Neural cell (in vitro differentiated cells): ENCODE measurements at regions not wholly inside any gene's neighbourhood (a gene's known extent, or its start where the extent isn't known, plus 50 kb on each side); places are given as distances from the start of the nearest gene placed in this dataset.
A peak's percentile ranks its signal among the peaks of the same experiment; 100 is the strongest.

Experiments used
- H2AFZ ChIP-seq: fragments of 200-600, 300-800 bp; sonication (generic), shearing (Covaris generic); 2 replicates; pipeline ENCODE4 v1.6.0; 2014; ENCODE audit warnings: low read depth, mild to moderate bottlenecking, antibody characterized with exemption, low read length, moderate library complexity
- H3F3A ChIP-seq: fragments of 200-600 bp; shearing (Covaris generic); 2 replicates; pipeline ENCODE4 v1.6.1; 2016; ENCODE audit warnings: mild to moderate bottlenecking, moderate library complexity, mixed read lengths, antibody characterized with exemption, low read length; ENCODE audit not compliant: insufficient read depth, poor library complexity, severe bottlenecking
- H3K27ac ChIP-seq: fragments of 200-600, 300-800 bp; sonication (generic), shearing (Covaris generic); 2 replicates; pipeline ENCODE4 v1.5.1; 2014; ENCODE audit warnings: mild to moderate bottlenecking, low read length, moderate library complexity
- H3K27me3 ChIP-seq: fragments of 300-800, 200-600 bp; sonication (generic), shearing (Covaris generic); 2 replicates; pipeline ENCODE4 v1.6.0; 2014; ENCODE audit warnings: mild to moderate bottlenecking, low read depth, low read length, moderate library complexity; ENCODE audit not compliant: insufficient read depth
- H3K36me3 ChIP-seq: fragments of 300-800, 200-600 bp; sonication (generic), shearing (Covaris generic); 2 replicates; pipeline ENCODE4 v1.5.1; 2014; ENCODE audit warnings: mild to moderate bottlenecking, antibody characterized with exemption, low read length, moderate library complexity; ENCODE audit not compliant: insufficient read depth
- H3K4me2 ChIP-seq: fragments of 300-800, 200-600 bp; sonication (generic), shearing (Covaris generic); 2 replicates; pipeline ENCODE4 v1.6.0; 2014; ENCODE audit warnings: mild to moderate bottlenecking, low read length
- H3K4me3 ChIP-seq: fragments of 300-800, 200-600 bp; sonication (generic), shearing (Covaris generic); 2 replicates; pipeline ENCODE4 v1.5.1; 2014; ENCODE audit warnings: mild to moderate bottlenecking, low read length, moderate library complexity
- H3K79me2 ChIP-seq: fragments of 200-600 bp; shearing (Covaris generic); replicated peaks from 2 replicates; pipeline ENCODE4 v1.6.0; 2014; ENCODE audit warnings: mild to moderate bottlenecking, low read length, moderate library complexity; ENCODE audit not compliant: insufficient read depth
- H3K9ac ChIP-seq: fragments of 300-800, 200-600 bp; sonication (generic), shearing (Covaris generic); 2 replicates; pipeline ENCODE4 v1.6.1; 2016; ENCODE audit warnings: mild to moderate bottlenecking, low read length, mixed read lengths
- H3K9me2 ChIP-seq: fragments of 200-600 bp; shearing (Covaris generic); 2 replicates; pipeline ENCODE4 v1.6.1; 2016; ENCODE audit warnings: mild to moderate bottlenecking, low read length, mixed read lengths; ENCODE audit not compliant: insufficient read depth
- H3K9me3 ChIP-seq: fragments of 200-600, 300-800 bp; sonication (generic), shearing (Covaris generic); 2 replicates; pipeline ENCODE4 v1.6.1; 2016; ENCODE audit warnings: mild to moderate bottlenecking, mixed run types, low read length, moderate library complexity, mixed read lengths
- H4K20me1 ChIP-seq: fragments of 200-600 bp; shearing (Covaris generic); 2 replicates; pipeline ENCODE4 v1.6.1; 2016; ENCODE audit warnings: mild to moderate bottlenecking, mixed run types; ENCODE audit not compliant: insufficient read depth
- CTCF ChIP-seq: fragments of 450-650 bp; IDR thresholded peaks from 2 replicates; pipeline ENCODE4 v1.5.1; 2014; ENCODE audit warnings: antibody characterized with exemption, mild to moderate bottlenecking, moderate library complexity; ENCODE audit not compliant: poor library complexity, severe bottlenecking
- EP300 ChIP-seq: fragments of 450-650 bp; conservative IDR thresholded peaks from 2 replicates; pipeline ENCODE4 v1.6.1; 2014; ENCODE audit warnings: antibody characterized with exemption, mild to moderate bottlenecking, moderate library complexity; ENCODE audit not compliant: poor library complexity, severe bottlenecking
- EZH2 ChIP-seq: fragments of 200-600, 300-800 bp; shearing (Covaris generic), sonication (generic); IDR thresholded peaks from 2 replicates; pipeline ENCODE4 v1.6.1; 2014; ENCODE audit warnings: antibody characterized with exemption, low read length, borderline replicate concordance, mild to moderate bottlenecking; ENCODE audit not compliant: insufficient read depth, poor library complexity, severe bottlenecking
- MXI1 ChIP-seq: fragments of 450-650 bp; conservative IDR thresholded peaks from 2 replicates; pipeline ENCODE4 v1.6.1; 2014; ENCODE audit warnings: antibody characterized with exemption, mild to moderate bottlenecking; ENCODE audit not compliant: poor library complexity, severe bottlenecking
- POLR2AphosphoS5 ChIP-seq: IDR thresholded peaks from 2 replicates; pipeline ENCODE4 v1.6.1; 2012
- RAD21 ChIP-seq: fragments of 450-650 bp; conservative IDR thresholded peaks from 2 replicates; pipeline ENCODE4 v1.6.1; 2014; ENCODE audit warnings: antibody characterized with exemption, mild to moderate bottlenecking, moderate library complexity
- REST ChIP-seq: IDR thresholded peaks from 2 replicates; pipeline ENCODE4 v1.6.1; 2012; ENCODE audit warnings: borderline replicate concordance
- SMC3 ChIP-seq: fragments of 450-650 bp; conservative IDR thresholded peaks from 2 replicates; pipeline ENCODE4 v1.6.1; 2014; ENCODE audit warnings: antibody characterized with exemption, mild to moderate bottlenecking, moderate library complexity; ENCODE audit not compliant: poor library complexity
- TAF1 ChIP-seq: IDR thresholded peaks from 2 replicates; pipeline ENCODE4 v1.6.1; 2012; ENCODE audit warnings: low read depth

GRCh38 chr10:3245395-3245794 is 72.8 kb upstream of the PITRM1 start:
- no peak overlapping the region for H2AFZ ChIP-seq
- no peaks in the 10 kb centered on the region for H3K27me3 ChIP-seq
- no peak overlapping the region for H3K9ac ChIP-seq
- no peaks in the 10 kb centered on the region for H3K79me2 ChIP-seq
- no peak overlapping the region for H3K4me2 ChIP-seq
- no peak overlapping the region for H3K27ac ChIP-seq
- H4K20me1 ChIP-seq: no peaks in the 10 kb centered on the region
- no peak overlapping the region for H3K4me3 ChIP-seq
- no peaks in the 10 kb centered on the region for H3K9me3 ChIP-seq
- no peaks in the 10 kb centered on the region for H3K36me3 ChIP-seq
- TF ChIP-seq SMC3 (no peak), TAF1 (no peak), CTCF (no peak), RAD21 (no peak), REST (no peak), MXI1 (no peak), EZH2 (no peak)
- no peaks in the 10 kb centered on the region for H3F3A ChIP-seq
- no peaks in the 10 kb centered on the region for H3K9me2 ChIP-seq

GRCh38 chr10:3241967-3242650 is 69.5 kb upstream of the PITRM1 start:
- H4K20me1 ChIP-seq: no peaks in the 10 kb centered on the region
- H3K4me2 ChIP-seq: no peak overlapping the region
- TF ChIP-seq EP300 (no peak), MXI1 (no peak), POLR2AphosphoS5 (no peak), SMC3 (no peak), TAF1 (no peak), RAD21 (no peak), CTCF (no peak), REST (no peak), EZH2 (no peak)
- H3K9me3 ChIP-seq: no peaks in the 10 kb centered on the region
- H3K27ac ChIP-seq: peak overlapping the region; percentile 66
- H3F3A ChIP-seq: no peaks in the 10 kb centered on the region
- no peak overlapping the region for H2AFZ ChIP-seq
- H3K79me2 ChIP-seq: no peaks in the 10 kb centered on the region
- no peaks in the 10 kb centered on the region for H3K27me3 ChIP-seq
- no peaks in the 10 kb centered on the region for H3K9me2 ChIP-seq
- no peaks in the 10 kb centered on the region for H3K36me3 ChIP-seq
- H3K4me3 ChIP-seq: peak overlapping the region; percentile 37
- H3K9ac ChIP-seq: peak overlapping the region; percentile 37
